ENCODE measurements at regions not wholly inside any gene's neighbourhood (a gene's known extent, or its start where the extent isn't known, plus 50 kb on each side); places are given as distances from the start of the nearest gene placed in this dataset.
"Not testable (repeated sequence)": the region's sequence is repeated elsewhere in the genome, so short reads cannot be mapped to it uniquely, and the experiment has no call there.

DNA sequence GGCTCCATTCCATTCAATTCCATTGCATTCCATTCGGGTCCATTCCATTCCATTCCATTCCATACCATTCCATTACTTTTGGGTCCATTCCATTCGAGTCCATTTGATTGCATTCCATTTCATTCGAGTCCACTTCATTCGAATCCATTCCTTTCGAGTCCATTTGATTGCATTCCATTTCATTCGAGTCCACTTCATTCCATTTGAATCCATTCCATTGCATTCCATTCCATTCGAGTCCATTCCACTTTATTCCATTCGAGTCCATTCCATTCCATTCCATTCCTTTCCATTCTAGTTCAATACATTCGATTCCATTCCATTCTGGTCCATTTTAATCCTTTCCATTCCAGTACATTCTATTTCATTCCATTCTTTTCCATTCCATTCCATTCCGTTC is 334.0 kb downstream of the ZNF33B start:
- Histone ChIP-seq H3K27ac (no peak overlapping the region), H3K4me1 (no peaks in the 10 kb centered on the region), H3K4me3 (no peak overlapping the region), H3K9me3 (peaks cover 59 to 98% (median 96%) of the 10 kb centered on the region in 4 donors), H3K27me3 (no peaks in the 10 kb centered on the region), H3K36me3 (no peaks in the 10 kb centered on the region)
- 75 to 85% (median 79%) methylated on average over 10 of the region's 10 CpGs for WGBS, 5 donors
- DNase-seq = no peak
- intact Hi-C loops (cut with DNase I; ENCODE audit: low total_unique reads) = no loop called here
- no peak for TF ChIP-seq EP300 (IDR thresholded peaks at IDR 0.05)

DNA sequence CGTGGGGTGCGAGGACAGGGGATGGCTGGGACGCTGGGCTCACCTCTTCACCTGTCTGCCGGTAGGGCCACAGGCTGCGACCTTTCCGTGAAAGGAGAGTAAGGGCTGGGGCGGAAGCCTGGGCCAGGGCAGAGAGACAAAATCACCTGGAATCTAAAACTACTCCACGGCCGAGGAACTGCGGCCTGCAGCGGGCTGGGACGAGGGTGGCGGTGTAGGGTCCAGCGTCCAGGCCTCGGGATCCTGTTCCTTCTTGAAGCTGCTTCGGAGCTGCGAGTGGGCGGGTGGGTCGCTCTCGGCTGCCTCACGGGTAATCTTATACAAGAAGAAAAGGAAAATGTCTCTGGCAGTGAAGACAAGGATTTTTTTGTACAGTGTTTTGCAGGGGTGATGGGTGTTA is 356.5 kb downstream of the ZNF33B start:
- WGBS, 5 donors = 80 to 87% (median 84%) methylated on average over 21 of the region's 21 CpGs

DNA sequence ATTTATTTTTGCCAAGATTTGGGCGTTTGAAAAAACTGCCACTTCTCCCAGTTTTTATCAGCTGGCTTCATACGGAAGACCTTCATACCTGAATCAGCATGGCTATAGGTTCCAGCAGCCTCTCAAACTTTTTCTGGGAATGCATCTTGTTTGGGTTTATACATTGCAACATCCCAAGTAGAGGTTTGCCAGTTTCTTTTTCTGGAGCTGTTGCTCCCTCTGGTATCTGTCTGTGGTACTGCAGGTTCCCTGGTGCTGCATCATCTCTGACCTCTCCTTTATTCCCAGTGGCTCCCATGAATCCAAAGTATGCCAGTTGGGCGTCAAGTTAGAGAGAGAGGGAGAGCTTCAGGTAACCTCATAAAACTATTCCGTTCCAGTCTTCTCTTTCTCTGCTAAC is 368.6 kb downstream of the ZNF33B start:
- intact Hi-C loops (cut with DNase I; ENCODE audit: low total_unique reads); H3K9me3 ChIP-seq; DNase-seq; H3K4me1 ChIP-seq; H3K36me3 ChIP-seq; H3K27me3 ChIP-seq; H3K4me3 ChIP-seq; H3K27ac ChIP-seq: not testable (repeated sequence)
- 13 to 36% (median 27%) methylated on average over 3 to 4 of the region's 4 CpGs for WGBS, 5 donors

More for the DNA sequence above, 356.5 kb downstream of the ZNF33B start:
- H3K36me3 ChIP-seq; H3K27me3 ChIP-seq; H3K4me3 ChIP-seq; DNase-seq; H3K4me1 ChIP-seq; H3K27ac ChIP-seq; intact Hi-C loops (cut with DNase I; ENCODE audit: low total_unique reads): not testable (repeated sequence)
- peaks cover 0 to 22% (median 2%) of the 10 kb centered on the region in 4 donors for H3K9me3 ChIP-seq

DNA sequence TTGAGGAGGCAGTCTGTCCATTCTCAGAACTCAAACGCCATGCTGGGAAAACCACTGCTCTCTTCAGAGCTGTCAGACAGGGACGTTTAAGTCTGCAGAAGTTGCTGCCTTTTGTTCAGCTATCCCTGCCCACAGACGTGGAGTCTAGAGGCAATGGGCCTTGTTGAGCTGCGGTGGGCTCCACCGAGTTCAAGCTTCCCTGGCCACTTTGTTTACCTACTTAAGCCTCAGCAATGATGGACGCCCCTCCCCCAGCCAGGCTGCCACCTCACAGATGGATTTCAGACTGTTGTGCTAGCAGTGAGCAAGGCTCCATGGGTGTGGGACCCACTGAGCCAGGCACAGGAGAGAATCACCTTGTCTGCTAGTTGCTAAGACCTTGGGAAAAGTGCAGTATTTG is 375.1 kb downstream of the ZNF33B start:
- intact Hi-C loops (cut with DNase I; ENCODE audit: low total_unique reads); H3K27ac ChIP-seq; H3K27me3 ChIP-seq; H3K4me1 ChIP-seq; H3K4me3 ChIP-seq; DNase-seq; H3K36me3 ChIP-seq: not testable (repeated sequence)
- H3K9me3 ChIP-seq = peaks cover 0 to 12% (median 5%) of the 10 kb centered on the region in 4 donors
- WGBS, 5 donors = 41 to 63% (median 52%) methylated on average over 2 to 6 of the region's 6 CpGs

DNA sequence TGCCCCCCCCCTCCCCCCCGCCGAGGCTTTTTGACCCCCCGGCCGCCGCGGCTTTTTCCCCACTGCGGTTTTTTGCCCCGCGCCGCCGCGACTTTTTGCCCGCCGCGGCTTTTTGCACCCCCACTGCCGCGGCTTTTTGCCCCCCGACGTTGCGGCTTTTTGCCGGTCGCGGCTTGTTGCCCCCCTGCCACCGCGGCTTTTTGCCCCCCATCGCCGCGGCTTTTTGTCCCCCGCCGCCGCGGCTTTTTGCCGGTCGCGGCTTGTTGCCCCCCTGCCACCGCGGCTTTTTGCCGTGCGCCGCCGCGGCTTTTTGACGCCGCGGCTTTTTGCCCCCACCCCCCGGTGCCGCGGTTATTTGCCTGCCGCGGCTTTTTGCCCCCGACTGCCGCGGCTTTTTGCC is 395.4 kb downstream of the ZNF33B start:
- Histone ChIP-seq H3K4me3 (peak overlapping the region in 2 of 4 donors; percentile 8 to 17), H3K27me3 (peaks cover 0 to 27% (median 0%) of the 10 kb centered on the region in 3 donors), H3K9me3 (peaks cover 0 to 14% (median 2%) of the 10 kb centered on the region in 4 donors)
- intact Hi-C loops (cut with DNase I; ENCODE audit: low total_unique reads); H3K4me1 ChIP-seq; DNase-seq; H3K27ac ChIP-seq; H3K36me3 ChIP-seq: not testable (repeated sequence)
- 11 to 21% (median 12%) methylated on average over 36 to 46 of the region's 53 CpGs; no CpG with 5 or more reads in 2 of the 5 donors for WGBS, 5 donors

DNA sequence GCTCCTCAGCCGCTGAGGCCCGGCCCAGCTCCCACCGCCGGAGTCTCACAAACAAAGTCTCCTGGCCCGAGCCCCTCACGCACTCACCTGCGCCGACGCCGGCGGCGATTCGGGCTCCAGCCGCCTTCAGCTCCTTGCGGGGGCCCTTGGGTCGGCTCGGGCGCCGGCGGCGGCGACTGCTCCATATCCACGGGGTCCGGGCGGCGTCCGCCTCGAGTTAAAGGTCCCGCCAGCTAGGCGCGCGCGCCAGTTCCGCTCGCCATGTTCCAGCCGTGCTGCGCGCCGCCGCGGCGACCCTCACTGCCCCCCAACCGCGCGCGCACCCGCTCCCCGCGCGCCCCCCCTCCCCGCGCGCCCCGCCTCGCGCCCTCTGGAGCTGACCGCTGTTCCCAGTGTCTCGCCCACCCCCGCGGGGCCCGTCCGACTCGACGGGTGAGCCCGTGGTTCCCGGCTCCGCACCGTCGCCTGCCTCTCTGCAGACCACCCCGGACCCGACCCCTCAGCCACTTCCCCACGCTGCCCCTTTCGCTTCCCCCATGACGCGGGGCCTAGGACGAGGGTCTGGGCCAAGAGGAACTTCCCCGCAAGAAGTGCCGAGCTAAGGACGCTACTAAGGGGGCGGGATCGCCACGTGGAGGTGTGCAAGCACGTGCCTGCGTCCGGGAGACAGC is 396.1 kb downstream of the ZNF33B start:
- intact Hi-C loops (cut with DNase I; ENCODE audit: low total_unique reads) = no loop called here
- no peak for DNase-seq
- Histone ChIP-seq H3K9me3 (peaks cover 0 to 14% (median 2%) of the 10 kb centered on the region in 4 donors), H3K4me3 (peak overlapping the region in 2 of 4 donors; percentile 7 to 19), H3K36me3 (no peaks in the 10 kb centered on the region), H3K27me3 (peaks cover 0 to 27% (median 0%) of the 10 kb centered on the region in 3 donors), H3K27ac (no peak overlapping the region), H3K4me1 (peaks cover 0 to 4% (median 0%) of the 10 kb centered on the region in 4 donors)
- WGBS, 5 donors = 16 to 35% (median 24%) methylated on average over 27 to 85 of the region's 85 CpGs
- TF ChIP-seq, protein P1, sequence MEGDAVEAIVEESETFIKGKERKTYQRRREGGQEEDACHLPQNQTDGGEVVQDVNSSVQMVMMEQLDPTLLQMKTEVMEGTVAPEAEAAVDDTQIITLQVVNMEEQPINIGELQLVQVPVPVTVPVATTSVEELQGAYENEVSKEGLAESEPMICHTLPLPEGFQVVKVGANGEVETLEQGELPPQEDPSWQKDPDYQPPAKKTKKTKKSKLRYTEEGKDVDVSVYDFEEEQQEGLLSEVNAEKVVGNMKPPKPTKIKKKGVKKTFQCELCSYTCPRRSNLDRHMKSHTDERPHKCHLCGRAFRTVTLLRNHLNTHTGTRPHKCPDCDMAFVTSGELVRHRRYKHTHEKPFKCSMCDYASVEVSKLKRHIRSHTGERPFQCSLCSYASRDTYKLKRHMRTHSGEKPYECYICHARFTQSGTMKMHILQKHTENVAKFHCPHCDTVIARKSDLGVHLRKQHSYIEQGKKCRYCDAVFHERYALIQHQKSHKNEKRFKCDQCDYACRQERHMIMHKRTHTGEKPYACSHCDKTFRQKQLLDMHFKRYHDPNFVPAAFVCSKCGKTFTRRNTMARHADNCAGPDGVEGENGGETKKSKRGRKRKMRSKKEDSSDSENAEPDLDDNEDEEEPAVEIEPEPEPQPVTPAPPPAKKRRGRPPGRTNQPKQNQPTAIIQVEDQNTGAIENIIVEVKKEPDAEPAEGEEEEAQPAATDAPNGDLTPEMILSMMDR (IDR thresholded peaks at IDR 0.05) = no peak
- TF ChIP-seq POLR2A (IDR thresholded peaks at IDR 0.05) (no peak), POLR2AphosphoS5 (IDR thresholded peaks at IDR 0.05) (no peak), EP300 (IDR thresholded peaks at IDR 0.05) (no peak)

DNA sequence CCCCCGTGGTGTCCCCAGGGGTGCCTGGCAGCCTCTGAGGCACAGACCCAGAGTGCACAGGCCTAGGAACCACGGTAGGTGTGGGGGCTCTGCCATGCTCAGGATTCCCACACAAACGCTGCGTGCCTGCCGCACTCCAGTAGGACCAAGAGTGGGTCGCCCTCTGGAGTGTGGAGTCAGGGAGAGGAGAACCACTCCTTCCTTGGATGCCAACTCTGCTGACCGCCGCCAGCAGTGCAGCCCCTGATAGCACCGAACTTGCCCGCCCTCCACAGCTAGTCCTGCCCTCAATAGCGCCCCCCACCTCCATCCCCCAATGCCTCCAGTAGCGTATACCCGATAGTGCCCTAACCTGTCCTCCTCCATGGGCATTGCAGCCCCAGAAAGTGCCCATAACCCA is 402.0 kb downstream of the ZNF33B start:
- H3K4me3 ChIP-seq; intact Hi-C loops (cut with DNase I; ENCODE audit: low total_unique reads); H3K4me1 ChIP-seq; DNase-seq; H3K27me3 ChIP-seq; H3K27ac ChIP-seq; H3K36me3 ChIP-seq: not testable (repeated sequence)
- H3K9me3 ChIP-seq = peaks cover 0 to 33% (median 0%) of the 10 kb centered on the region in 4 donors
- 86 to 95% (median 89%) methylated on average over 11 to 13 of the region's 13 CpGs for WGBS, 5 donors

DNA sequence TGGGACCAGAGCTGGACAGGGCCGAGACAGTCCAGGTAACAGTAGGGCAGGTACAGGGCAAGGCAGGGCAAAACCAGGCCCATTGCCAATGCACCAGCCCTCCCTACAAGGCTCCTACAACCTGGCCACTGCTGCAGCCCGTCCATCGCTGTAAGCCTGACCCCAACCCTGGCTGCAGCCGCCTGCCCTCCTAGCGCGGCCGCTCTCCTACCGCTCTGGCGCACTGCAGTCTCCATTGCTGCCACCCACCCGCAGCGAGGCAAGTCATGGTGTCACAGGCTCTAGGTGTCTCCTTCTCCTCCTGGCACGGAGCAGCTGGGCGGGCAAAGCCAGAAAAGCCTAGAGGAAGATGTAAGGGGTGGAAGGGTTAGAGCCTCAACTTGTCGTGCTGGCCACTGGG is 402.6 kb downstream of the ZNF33B start:
- H3K27ac ChIP-seq; DNase-seq; intact Hi-C loops (cut with DNase I; ENCODE audit: low total_unique reads); H3K4me3 ChIP-seq; H3K27me3 ChIP-seq; H3K4me1 ChIP-seq; H3K36me3 ChIP-seq: not testable (repeated sequence)
- H3K9me3 ChIP-seq = peaks cover 0 to 33% (median 0%) of the 10 kb centered on the region in 4 donors
- WGBS, 5 donors = 81 to 94% (median 89%) methylated on average over 10 to 14 of the region's 14 CpGs

DNA sequence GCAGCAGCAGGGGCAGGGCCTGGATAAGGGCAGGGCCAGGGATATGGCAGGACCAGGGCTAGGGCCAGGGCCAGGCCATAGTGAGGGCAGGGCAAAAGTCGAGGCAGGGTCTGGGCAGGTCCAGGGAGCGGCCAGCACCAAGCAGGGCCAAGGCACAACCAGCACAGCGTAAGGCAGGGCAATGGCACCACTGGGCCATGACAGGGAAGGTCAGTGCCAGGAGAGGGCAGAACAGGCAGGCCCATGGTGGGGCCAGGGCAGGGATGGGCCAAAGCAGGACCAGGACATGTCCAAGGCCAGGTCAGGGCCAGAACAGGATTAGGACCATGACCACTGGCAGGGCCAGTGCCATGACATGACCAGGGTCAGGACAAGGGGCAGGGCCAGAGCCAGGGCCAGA is 403.1 kb downstream of the ZNF33B start:
- H3K27ac ChIP-seq; DNase-seq; H3K36me3 ChIP-seq; H3K4me1 ChIP-seq; H3K27me3 ChIP-seq; intact Hi-C loops (cut with DNase I; ENCODE audit: low total_unique reads); H3K4me3 ChIP-seq: not testable (repeated sequence)
- WGBS, 5 donors = 75 to 89% (median 82%) methylated on average over 3 of the region's 3 CpGs
- peaks cover 0 to 33% (median 0%) of the 10 kb centered on the region in 4 donors for H3K9me3 ChIP-seq

DNA sequence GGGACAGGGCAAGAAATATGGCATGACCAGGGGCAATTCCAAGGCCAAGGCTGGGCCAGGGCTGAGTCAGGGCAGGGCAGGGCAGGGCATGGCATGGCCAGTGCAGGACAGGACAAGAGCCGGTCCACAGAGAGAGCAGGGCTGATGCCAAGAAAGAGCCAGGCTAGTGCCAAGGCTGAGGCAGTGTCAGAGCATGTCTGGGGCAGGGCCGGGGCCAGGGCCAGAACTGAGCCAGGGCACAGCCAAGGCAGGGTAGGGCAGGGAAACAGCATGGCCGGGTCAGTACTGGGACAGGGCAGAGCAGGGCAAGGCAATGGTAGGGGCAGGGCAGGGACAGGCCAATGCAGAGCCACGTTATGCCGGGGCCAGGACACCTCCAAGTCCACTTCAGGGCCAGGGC is 403.9 kb downstream of the ZNF33B start:
- H3K9me3 ChIP-seq = peaks cover 0 to 33% (median 0%) of the 10 kb centered on the region in 4 donors
- H3K36me3 ChIP-seq; H3K27me3 ChIP-seq; H3K4me3 ChIP-seq; H3K27ac ChIP-seq; H3K4me1 ChIP-seq; intact Hi-C loops (cut with DNase I; ENCODE audit: low total_unique reads); DNase-seq: not testable (repeated sequence)
- WGBS, 5 donors = 67 to 90% (median 76%) methylated on average over 2 to 5 of the region's 5 CpGs
